ENCODE measurements at regions not wholly inside any gene's neighbourhood (a gene's known extent, or its start where the extent isn't known, plus 50 kb on each side); places are given as distances from the start of the nearest gene placed in this dataset.

GRCh38 chr4:112767386-112767785, 130.4 kb downstream of the LARP7 start:
- TF ChIP-seq POLR2A (IDR thresholded peaks at IDR 0.05; ENCODE audit: extremely low read depth, insufficient read length) = no peak
- no peak for TF ChIP-seq CTCF (IDR thresholded peaks at IDR 0.05; ENCODE audit: low read depth, low read length)
- no peak for TF ChIP-seq MAX (IDR thresholded peaks at IDR 0.05; ENCODE audit: low read depth, low read length)

Measured in NB4 (cell line).